Testis (tissue), 2 donors: ENCODE measurements at regions not wholly inside any gene's neighbourhood (a gene's known extent, or its start where the extent isn't known, plus 50 kb on each side); places are given as distances from the start of the nearest gene placed in this dataset.

Experiments used
- POLR2A ChIP-seq: fragments of 450-650 bp; IDR thresholded peaks from one replicate; pipeline ENCODE4 v1.6.1; 2017; ENCODE audit warnings: antibody characterized with exemption, mild to moderate bottlenecking, moderate library complexity
- TF ChIP-seq, protein P1 (sequence below), 3 experiments: fragments of 450-650 bp in 2 of 3; fragments of 200-600 bp in 1 of 3; sonication (generic) in 1 of 3; IDR thresholded peaks; one replicate each; pipeline ENCODE4 v1.5.1; 2016 to 2019; ENCODE audit warnings: antibody characterized with exemption in 3 of 3, mild to moderate bottlenecking in 2 of 3, moderate library complexity in 1 of 3

GRCh38 chrX:34338046-34338445, 205.9 kb upstream of the FAM47A start:
- TF ChIP-seq, protein P1, sequence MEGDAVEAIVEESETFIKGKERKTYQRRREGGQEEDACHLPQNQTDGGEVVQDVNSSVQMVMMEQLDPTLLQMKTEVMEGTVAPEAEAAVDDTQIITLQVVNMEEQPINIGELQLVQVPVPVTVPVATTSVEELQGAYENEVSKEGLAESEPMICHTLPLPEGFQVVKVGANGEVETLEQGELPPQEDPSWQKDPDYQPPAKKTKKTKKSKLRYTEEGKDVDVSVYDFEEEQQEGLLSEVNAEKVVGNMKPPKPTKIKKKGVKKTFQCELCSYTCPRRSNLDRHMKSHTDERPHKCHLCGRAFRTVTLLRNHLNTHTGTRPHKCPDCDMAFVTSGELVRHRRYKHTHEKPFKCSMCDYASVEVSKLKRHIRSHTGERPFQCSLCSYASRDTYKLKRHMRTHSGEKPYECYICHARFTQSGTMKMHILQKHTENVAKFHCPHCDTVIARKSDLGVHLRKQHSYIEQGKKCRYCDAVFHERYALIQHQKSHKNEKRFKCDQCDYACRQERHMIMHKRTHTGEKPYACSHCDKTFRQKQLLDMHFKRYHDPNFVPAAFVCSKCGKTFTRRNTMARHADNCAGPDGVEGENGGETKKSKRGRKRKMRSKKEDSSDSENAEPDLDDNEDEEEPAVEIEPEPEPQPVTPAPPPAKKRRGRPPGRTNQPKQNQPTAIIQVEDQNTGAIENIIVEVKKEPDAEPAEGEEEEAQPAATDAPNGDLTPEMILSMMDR (IDR thresholded peaks at IDR 0.05): no peak
- TF ChIP-seq POLR2A: no peak
